SJCRH30 (cell line): ENCODE measurements at regions not wholly inside any gene's neighbourhood (a gene's known extent, or its start where the extent isn't known, plus 50 kb on each side); places are given as distances from the start of the nearest gene placed in this dataset.
A peak's percentile ranks its signal among the peaks of the same experiment; 100 is the strongest.

Source experiments
- DNase-seq, 2 experiments: peaks; one replicate each; pipeline ENCODE4 v3.0.0-alpha.2; 2015 to 2020
- H3K27ac ChIP-seq: fragments of 250-450 bp; sonication (Bioruptor Pico); 2 replicates; pipeline ENCODE4 v1.5.1; 2020; ENCODE audit warnings: mild to moderate bottlenecking, moderate library complexity
- H3K27me3 ChIP-seq: fragments of 250-450 bp; sonication (Bioruptor Pico); 2 replicates; pipeline ENCODE4 v1.5.1; 2020; ENCODE audit warnings: mild to moderate bottlenecking, moderate library complexity
- H3K36me3 ChIP-seq: fragments of 250-450 bp; sonication (Bioruptor Pico); 2 replicates; pipeline ENCODE4 v1.5.1; 2020; ENCODE audit warnings: mild to moderate bottlenecking, moderate library complexity
- H3K4me1 ChIP-seq: fragments of 250-450 bp; sonication (Bioruptor Pico); 2 replicates; pipeline ENCODE4 v1.5.1; 2020; ENCODE audit warnings: mild to moderate bottlenecking, moderate library complexity
- H3K4me3 ChIP-seq: fragments of 250-450 bp; sonication (Bioruptor Pico); 2 replicates; pipeline ENCODE4 v1.5.1; 2020; ENCODE audit warnings: mild to moderate bottlenecking, moderate library complexity
- H3K9me3 ChIP-seq: fragments of 250-450 bp; sonication (Bioruptor Pico); replicated peaks from 2 replicates; pipeline ENCODE4 v1.5.1; 2020; ENCODE audit warnings: mild to moderate bottlenecking, moderate library complexity

GRCh38 chr10:43949351-43949750 is 300.7 kb upstream of the ZNF32 start:
- no peak for DNase-seq
- Histone ChIP-seq H3K36me3 (no peaks in the 10 kb centered on the region), H3K9me3 (no peaks in the 10 kb centered on the region), H3K27me3 (no peaks in the 10 kb centered on the region), H3K27ac (no peak overlapping the region), H3K4me3 (no peak overlapping the region), H3K4me1 (no peaks in the 10 kb centered on the region)

GRCh38 chr10:43946445-43946844 is 297.8 kb upstream of the ZNF32 start:
- Histone ChIP-seq H3K9me3 (no peaks in the 10 kb centered on the region), H3K36me3 (no peaks in the 10 kb centered on the region), H3K4me3 (no peak overlapping the region), H3K27ac (no peak overlapping the region), H3K27me3 (no peaks in the 10 kb centered on the region), H3K4me1 (no peaks in the 10 kb centered on the region)
- DNase-seq, result no peak

- DNase-seq, result no peak
- H3K27ac ChIP-seq, result no peak overlapping the region
- H3K4me1 ChIP-seq, result no peaks in the 10 kb centered on the region
- no peaks in the 10 kb centered on the region for H3K27me3 ChIP-seq
- H3K4me3 ChIP-seq, result no peak overlapping the region
- H3K9me3 ChIP-seq, result no peaks in the 10 kb centered on the region
- no peaks in the 10 kb centered on the region for H3K36me3 ChIP-seq
Observed at GRCh38 chr10:43945908-43946307, 297.2 kb upstream of the ZNF32 start.

- no peaks in the 10 kb centered on the region for H3K4me1 ChIP-seq
- no peaks in the 10 kb centered on the region for H3K9me3 ChIP-seq
Observed at GRCh38 chr10:43945094-43945730, 296.5 kb upstream of the ZNF32 start.

GRCh38 chr10:43944381-43945093 is 295.9 kb upstream of the ZNF32 start:
- DNase-seq, result no peak
- H3K36me3 ChIP-seq, result no peaks in the 10 kb centered on the region
- H3K4me1 ChIP-seq, result no peaks in the 10 kb centered on the region
- H3K27me3 ChIP-seq, result no peaks in the 10 kb centered on the region
- H3K27ac ChIP-seq, result no peak overlapping the region
- no peak overlapping the region for H3K4me3 ChIP-seq
- H3K9me3 ChIP-seq, result no peaks in the 10 kb centered on the region

More at GRCh38 chr10:43945094-43945730, 296.5 kb upstream of the ZNF32 start:
- Histone ChIP-seq H3K36me3 (no peaks in the 10 kb centered on the region), H3K27ac (no peak overlapping the region), H3K27me3 (no peaks in the 10 kb centered on the region), H3K4me3 (no peak overlapping the region)
- no peak for DNase-seq

GRCh38 chr10:43943818-43944360 is 295.2 kb upstream of the ZNF32 start:
- Histone ChIP-seq H3K4me1 (no peaks in the 10 kb centered on the region), H3K4me3 (no peak overlapping the region), H3K36me3 (no peaks in the 10 kb centered on the region), H3K9me3 (no peaks in the 10 kb centered on the region), H3K27ac (no peak overlapping the region), H3K27me3 (no peaks in the 10 kb centered on the region)
- no peak for DNase-seq

GRCh38 chr10:43943119-43943817 is 294.6 kb upstream of the ZNF32 start:
- no peak for DNase-seq
- Histone ChIP-seq H3K4me3 (no peak overlapping the region), H3K36me3 (no peaks in the 10 kb centered on the region), H3K4me1 (no peaks in the 10 kb centered on the region), H3K27me3 (no peaks in the 10 kb centered on the region), H3K27ac (no peak overlapping the region), H3K9me3 (no peaks in the 10 kb centered on the region)

GRCh38 chr10:43942096-43942850 is 293.6 kb upstream of the ZNF32 start:
- Histone ChIP-seq H3K4me1 (no peaks in the 10 kb centered on the region), H3K36me3 (no peaks in the 10 kb centered on the region), H3K4me3 (no peak overlapping the region), H3K27ac (no peak overlapping the region), H3K27me3 (no peaks in the 10 kb centered on the region), H3K9me3 (no peaks in the 10 kb centered on the region)
- no peak for DNase-seq

- Histone ChIP-seq H3K27me3 (no peaks in the 10 kb centered on the region), H3K4me1 (no peaks in the 10 kb centered on the region), H3K36me3 (no peaks in the 10 kb centered on the region), H3K27ac (no peak overlapping the region), H3K9me3 (no peaks in the 10 kb centered on the region), H3K4me3 (no peak overlapping the region)
- no peak for DNase-seq
Observed at GRCh38 chr10:43940898-43941837, 292.5 kb upstream of the ZNF32 start.

GRCh38 chr10:43939939-43940820 is 291.5 kb upstream of the ZNF32 start:
- no peaks in the 10 kb centered on the region for H3K36me3 ChIP-seq
- H3K4me3 ChIP-seq, result no peak overlapping the region
- H3K27me3 ChIP-seq, result no peaks in the 10 kb centered on the region
- no peak overlapping the region for H3K27ac ChIP-seq
- DNase-seq, result peak in 1 of 2 experiments; percentile 15
- no peaks in the 10 kb centered on the region for H3K9me3 ChIP-seq
- H3K4me1 ChIP-seq, result no peaks in the 10 kb centered on the region

- no peaks in the 10 kb centered on the region for H3K27me3 ChIP-seq
- H3K4me1 ChIP-seq, result no peaks in the 10 kb centered on the region
- H3K36me3 ChIP-seq, result no peaks in the 10 kb centered on the region
- H3K9me3 ChIP-seq, result no peaks in the 10 kb centered on the region
- H3K27ac ChIP-seq, result no peak overlapping the region
- DNase-seq, result no peak
- H3K4me3 ChIP-seq, result no peak overlapping the region
Observed at GRCh38 chr10:43939389-43939938, 290.8 kb upstream of the ZNF32 start.

GRCh38 chr10:43938810-43939209 is 290.1 kb upstream of the ZNF32 start:
- no peak overlapping the region for H3K4me3 ChIP-seq
- H3K9me3 ChIP-seq, result no peaks in the 10 kb centered on the region
- no peaks in the 10 kb centered on the region for H3K4me1 ChIP-seq
- H3K36me3 ChIP-seq, result no peaks in the 10 kb centered on the region
- H3K27ac ChIP-seq, result no peak overlapping the region
- no peak for DNase-seq
- H3K27me3 ChIP-seq, result no peaks in the 10 kb centered on the region
